ENCODE measurements at regions not wholly inside any gene's neighbourhood (a gene's known extent, or its start where the extent isn't known, plus 50 kb on each side); places are given as distances from the start of the nearest gene placed in this dataset.

DNA sequence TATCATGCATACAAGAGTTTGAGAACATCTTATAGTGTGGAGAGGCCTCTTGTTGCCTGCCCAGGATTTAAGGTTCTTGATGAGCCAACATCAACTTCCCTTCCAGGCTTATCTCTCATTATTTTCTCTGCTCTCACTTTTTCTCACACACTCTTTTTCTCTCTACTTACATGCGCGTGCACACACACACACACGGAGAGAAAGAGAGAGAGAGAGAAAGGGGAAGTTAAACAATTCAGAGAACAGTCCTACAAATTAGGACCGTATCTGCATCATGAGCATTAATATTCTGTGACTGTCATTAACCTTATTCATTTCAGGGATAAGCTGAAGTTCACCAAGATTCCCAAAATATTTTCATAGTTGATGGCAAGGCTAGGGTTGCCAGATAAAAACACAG is 269.0 kb downstream of the ZNF621 start:
- FAIRE-seq (no peak), DNase-seq (ENCODE audit: insufficient read length, low spot score) (no peak)

DNA sequence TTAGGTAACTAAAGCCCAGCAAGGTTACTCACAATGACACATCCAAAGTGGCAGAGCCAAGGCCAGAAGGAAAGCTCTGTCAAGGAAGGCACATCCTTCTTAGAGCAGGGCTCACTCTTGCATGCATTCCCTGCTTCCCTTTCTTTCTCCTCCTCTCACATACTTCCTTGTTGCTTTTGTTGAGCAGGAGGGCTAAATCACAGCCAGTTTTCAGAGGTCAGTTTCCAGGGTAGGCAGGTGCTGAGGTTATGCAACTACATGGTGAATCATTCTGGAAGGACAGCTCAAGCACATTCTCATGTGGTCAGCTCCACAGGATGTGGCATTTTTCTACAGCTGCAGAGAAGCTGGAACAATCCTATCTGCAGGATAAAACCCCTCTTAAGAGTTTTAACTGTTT is 275.6 kb downstream of the ZNF621 start:
- DNase-seq (ENCODE audit: insufficient read length, low spot score) (peak; percentile 40), FAIRE-seq (no peak)

DNA sequence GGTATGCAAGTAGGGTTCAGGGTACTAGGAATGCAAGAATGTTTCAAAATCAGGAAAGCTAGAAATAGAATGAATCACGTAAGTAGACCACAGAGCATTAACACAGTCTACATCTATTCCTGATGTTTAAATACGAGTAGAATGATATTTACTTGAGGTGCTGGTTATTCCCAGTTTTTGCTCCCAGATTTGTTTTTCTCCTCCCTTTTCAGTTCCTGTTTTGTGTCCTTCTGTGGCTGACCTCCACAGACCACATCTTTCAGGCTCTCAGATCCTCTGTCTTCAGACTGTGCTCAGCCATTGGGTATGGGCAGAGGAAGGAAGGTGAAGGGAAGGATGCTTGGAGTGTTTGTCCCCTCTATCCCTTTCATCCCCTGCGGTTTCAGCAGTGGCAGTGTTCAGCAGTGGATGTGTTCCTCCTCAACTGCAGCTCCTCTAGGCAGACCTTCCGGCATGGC is 276.6 kb downstream of the ZNF621 start:
- DNase-seq (ENCODE audit: insufficient read length, low spot score) (no peak), FAIRE-seq (no peak)

DNA sequence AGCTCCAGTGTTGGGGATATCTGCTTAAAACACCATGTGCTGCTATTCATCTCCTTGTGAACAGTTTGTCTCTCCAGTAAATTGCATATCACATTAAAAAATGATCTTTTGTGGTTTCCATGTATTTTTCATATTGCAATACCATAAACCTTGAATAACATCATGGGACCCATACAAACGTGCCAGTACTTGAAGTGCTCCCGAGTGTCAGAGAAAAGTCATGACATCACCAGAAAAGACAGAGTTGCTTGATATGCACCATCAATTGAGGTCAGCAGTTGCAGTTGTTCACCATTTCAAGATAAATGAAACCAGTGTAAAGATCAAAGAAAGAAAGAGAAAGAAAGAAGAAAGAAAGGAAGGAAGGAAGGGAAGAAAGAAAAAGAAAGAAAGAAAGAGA is 278.6 kb downstream of the ZNF621 start:
- FAIRE-seq (no peak), DNase-seq (ENCODE audit: insufficient read length, low spot score) (no peak)

DNA sequence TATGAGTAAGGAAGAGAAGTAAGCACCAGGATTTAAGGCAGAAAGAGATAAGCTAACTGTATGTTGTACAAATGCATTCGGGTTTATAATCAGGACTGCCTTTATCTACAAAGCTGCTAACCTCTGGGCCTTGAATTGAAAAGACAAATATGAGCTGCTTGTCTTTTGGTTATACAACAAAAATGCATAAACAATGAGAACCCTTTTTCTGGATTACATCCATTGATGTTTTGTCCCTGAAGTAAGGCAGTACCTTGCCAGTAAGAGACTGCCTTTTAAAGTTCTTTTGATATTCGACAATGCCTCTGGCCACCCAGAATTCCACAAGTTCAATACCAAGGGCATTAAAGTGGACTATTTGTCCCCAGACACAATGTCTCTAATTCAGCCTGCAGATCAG is 280.7 kb downstream of the ZNF621 start:
- FAIRE-seq (no peak), DNase-seq (ENCODE audit: insufficient read length, low spot score) (no peak)

DNA sequence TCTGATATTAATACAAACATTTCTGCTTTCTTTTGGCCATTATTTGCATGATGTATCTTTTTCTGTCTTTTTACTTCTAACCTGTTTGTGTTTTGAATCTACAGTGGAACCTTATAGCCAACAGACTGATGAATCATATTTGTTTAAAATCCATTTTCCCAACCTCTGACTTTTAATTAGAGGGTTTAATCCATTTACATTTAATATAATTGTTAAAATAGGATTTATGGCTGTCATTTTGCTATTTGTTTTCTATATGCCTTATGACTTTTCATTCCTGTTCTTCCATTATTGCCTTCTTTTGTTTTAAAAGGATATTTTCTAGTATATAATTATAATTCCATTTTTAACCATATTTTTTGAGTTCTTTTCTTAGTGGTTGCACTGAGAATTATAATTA is 286.1 kb downstream of the ZNF621 start:
- no peak for DNase-seq (ENCODE audit: insufficient read length, low spot score)
- FAIRE-seq: no peak

DNA sequence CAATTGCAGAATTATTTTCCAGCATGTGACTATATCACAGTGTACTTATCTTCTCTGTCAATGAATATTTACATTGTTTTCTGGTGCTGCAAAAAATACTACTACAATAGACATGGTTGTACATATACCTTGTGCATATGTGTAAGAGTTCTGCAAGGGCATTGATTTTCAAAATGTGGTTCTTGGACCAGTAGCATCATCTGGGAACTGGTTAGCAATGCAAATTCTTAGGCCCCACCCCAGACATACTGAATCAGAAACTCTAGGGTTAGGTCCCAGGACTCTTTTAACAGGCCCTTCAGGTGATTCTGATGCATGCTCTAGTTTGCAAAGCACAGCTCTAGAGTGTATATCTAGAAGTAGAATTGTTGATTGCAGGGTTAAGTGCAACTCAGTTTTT is 292.3 kb downstream of the ZNF621 start:
- FAIRE-seq (no peak), DNase-seq (ENCODE audit: insufficient read length, low spot score) (no peak)

DNA sequence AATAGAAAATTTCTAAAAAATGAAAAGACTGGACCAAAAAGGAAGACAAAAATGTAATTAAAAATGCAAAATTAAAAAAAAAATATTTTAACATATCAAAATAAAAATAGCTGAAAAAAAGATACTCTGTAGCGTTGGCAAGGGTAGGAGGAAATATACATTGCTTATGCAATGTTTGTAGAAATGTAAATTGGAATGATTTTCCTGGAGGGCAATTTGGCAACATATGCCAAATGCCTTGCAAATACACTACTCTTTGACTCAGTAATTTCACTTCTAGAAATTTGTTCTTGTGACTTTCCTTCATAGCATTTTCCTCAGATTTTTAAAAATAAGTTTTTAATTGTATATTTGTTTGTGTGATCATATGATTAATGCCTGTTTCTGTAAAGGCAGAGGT is 296.6 kb downstream of the ZNF621 start:
- no peak for FAIRE-seq
- DNase-seq (ENCODE audit: insufficient read length, low spot score): no peak

DNA sequence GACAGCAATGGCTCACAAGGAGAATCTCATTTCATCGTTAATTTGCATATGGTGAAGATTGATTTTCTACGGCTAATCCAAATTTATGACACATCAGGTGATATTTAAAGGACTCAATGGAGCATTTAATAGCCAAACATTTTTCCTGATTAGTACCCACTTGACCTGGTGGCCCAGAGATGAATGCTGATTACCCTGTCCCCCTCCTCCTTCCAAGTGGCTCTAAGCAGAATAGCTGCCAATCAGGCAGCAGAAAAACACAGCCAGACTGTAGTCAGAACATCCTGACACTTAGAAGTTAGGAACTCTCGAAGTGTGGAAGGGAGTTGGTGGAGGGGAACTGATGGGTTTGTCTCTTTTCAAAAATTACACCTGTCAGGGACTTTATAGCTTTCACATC is 302.5 kb downstream of the ZNF621 start:
- no peak for DNase-seq (ENCODE audit: insufficient read length, low spot score)
- no peak for FAIRE-seq

DNA sequence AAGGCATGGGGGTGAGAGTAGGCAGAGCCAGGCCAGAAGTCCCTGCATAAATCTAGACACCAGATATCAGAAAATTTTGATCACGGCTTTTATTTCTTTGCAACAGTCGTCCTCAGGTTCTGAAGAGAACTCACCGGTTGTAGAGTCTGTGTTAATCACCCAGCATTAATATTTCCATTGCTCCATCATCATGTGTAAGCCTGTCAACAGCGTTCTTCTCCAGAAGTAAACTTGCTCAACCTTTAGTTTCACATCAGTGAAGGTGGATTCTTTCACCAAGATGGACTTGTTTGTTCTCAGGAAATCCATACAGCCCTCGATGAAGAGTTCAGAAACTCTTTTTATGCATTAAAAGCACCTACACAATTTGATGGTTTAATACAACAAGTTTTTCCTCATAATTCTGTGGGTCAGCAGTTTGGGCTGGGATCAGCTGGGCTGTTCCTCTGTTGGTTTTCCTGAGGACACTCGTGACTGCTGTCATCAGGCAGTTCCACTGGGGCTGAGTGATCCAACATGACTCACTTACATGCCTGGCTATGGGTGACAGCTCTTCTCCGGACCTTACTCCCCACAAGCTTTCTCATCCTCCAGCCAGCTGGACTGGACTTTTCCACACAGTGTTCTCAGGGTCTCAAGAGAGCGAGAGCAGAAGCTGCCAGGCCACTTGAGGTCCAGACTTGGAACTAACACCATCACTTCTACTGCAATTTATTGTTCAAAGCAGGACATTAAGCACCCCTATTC is 303.4 kb downstream of the ZNF621 start:
- FAIRE-seq (no peak), DNase-seq (ENCODE audit: insufficient read length, low spot score) (peak; percentile 6)

DNA sequence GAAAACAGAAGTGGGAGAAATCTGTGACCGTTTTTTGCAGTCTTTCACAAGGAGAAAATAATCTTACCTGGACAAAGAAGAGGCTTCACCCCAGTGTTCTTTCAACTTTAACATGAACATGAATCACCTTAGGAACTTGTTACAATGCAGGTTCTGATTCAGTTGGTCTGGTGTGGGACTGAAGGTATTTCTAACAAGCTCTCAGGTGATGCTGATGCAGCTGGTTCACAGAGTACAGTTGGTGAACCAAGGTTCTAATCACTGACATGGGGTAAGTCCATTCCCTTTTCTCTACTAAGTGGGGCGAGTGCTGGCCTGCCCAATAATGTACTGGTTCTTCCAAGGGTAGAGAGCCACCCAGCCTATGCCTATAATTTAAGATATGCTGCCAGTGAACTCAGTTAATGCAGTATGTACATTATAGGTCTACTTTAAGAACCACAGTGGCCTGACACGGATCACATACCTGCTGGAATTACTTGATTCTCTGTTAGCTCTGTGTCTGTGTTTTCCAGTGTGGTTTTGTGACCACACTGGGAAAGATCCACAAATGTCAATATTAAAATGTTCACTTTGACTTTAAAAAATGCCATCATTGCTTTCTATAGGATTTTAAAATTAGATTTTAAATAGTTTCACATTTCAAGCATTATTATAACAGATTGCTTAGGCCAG is 304.1 kb downstream of the ZNF621 start:
- FAIRE-seq: no peak
- DNase-seq (ENCODE audit: insufficient read length, low spot score): no peak

DNA sequence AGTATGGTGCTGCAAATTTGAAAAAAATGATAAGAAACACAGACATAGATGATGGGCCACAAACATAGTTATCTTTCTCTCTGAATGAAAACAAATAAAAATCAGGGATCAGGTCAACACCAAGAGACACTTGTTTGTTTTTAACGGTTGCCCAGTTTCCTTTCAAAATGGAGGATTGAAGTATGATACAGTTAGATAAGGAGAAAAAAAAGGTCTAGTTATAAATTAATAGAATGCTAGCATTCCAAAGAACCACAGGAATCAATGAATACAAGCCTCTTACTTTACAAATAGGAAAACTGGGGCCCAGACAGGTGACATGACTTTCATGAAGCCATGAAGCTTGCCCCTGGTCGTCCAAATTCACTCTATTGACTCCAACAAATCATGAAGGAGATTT is 305.1 kb downstream of the ZNF621 start:
- FAIRE-seq (no peak), DNase-seq (ENCODE audit: insufficient read length, low spot score) (no peak)

DNA sequence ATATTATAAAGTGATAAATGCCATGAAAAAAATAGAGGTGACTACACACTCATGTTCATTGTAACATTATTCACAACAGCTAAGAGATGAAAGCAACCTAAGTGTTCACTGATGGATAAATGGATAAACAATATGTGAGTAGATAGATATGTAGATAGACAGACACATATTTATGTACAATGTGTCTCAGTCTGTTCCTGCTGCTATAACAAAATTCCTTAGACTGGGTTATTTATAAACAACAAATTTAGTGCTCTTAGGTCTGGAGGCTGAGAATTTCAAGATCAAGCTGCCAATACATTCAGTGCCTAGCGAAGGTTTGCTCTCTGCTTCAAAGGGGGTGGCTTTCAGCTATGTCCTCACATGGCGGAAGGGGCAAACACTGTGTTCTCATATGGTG is 312.5 kb downstream of the ZNF621 start:
- DNase-seq (ENCODE audit: insufficient read length, low spot score): no peak
- FAIRE-seq: no peak

DNA sequence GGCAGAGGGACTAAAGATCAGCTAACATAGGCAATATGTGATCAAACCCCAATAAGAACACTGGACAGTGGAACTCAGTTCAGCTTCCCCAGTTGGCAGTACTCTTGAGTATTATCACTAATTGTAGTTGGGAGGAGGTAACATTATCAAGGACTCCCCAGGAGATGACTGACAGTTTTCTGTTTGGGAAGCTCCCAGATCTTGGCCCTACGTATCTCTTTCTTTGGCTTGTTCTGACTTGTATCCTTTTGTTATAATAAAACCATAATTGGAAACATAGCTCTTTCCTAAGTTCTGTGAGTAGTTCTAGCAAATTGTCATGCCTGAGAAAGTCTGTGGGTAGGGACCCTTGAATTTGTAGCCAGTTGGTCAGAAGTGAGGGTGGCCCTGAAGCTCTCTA is 316.4 kb downstream of the ZNF621 start:
- FAIRE-seq: no peak

DNA sequence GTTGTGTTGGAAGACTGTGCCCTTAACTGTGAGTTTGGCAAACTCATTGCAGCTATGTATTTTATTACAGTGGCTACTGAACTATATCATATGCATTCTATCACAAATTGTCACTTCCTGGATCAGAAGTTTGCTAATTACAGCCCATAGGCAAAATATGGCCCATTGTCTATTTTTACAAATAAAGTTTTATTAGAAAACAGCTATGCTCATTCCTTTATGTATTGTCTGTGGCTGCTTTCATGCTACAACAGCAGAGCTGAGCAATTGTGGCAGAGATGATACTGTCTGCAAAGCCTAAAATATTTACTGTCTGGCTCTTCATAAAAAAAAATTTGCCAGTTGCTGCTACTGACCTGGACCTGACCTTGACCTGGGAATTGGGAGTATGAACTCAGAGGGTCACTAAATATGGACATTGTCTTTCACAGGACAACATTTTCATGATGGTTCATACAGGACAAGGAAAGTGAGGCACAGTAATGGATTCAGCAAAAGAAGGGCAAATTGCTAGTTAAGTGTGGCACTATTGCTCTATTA is 316.9 kb downstream of the ZNF621 start:
- DNase-seq (ENCODE audit: insufficient read length, low spot score) (no peak), FAIRE-seq (no peak)

More for the DNA sequence above, 316.4 kb downstream of the ZNF621 start:
- DNase-seq (ENCODE audit: insufficient read length, low spot score): no peak

DNA sequence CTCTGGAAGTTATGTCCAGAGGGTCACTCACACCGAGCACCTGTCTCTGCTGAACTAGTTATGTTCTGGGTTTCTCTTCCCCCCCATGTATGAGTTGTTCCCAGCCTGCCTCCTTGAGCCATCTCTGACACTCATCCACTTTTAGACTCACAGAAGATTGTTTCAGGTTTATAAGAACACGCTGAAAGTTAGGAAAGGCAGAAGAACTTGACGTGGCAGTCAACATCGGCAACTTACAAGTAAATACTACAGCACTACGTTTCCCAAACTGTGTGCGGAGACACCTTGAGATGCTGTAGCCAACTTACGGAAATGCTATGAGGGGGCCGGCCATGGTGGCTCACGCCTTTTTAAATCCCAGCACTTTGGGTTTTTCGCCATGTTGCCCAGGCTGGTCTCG is 318.0 kb downstream of the ZNF621 start:
- FAIRE-seq: no peak

DNA sequence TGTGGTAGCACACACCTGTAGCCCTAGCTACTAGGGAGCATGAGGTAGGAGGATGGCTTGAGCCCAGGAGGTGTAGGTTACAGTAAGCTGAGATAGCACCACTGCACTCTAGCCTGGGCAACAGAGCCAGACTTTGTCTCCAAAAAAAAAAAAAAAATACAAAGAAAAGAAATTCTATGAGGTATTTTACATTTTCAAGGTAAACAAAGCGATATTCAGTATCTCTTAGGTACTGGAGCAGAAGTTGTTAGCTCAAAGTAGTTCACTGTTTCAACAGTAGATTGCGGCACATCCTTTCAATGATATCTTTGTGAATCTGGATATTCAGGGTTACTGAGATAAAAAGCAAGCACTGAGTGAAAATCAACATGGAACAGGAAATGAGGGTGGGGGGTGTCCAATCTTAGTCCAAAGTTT is 318.5 kb downstream of the ZNF621 start:
- DNase-seq (ENCODE audit: insufficient read length, low spot score): no peak
- FAIRE-seq: no peak

More for the DNA sequence above, 318.0 kb downstream of the ZNF621 start:
- no peak for DNase-seq (ENCODE audit: insufficient read length, low spot score)

DNA sequence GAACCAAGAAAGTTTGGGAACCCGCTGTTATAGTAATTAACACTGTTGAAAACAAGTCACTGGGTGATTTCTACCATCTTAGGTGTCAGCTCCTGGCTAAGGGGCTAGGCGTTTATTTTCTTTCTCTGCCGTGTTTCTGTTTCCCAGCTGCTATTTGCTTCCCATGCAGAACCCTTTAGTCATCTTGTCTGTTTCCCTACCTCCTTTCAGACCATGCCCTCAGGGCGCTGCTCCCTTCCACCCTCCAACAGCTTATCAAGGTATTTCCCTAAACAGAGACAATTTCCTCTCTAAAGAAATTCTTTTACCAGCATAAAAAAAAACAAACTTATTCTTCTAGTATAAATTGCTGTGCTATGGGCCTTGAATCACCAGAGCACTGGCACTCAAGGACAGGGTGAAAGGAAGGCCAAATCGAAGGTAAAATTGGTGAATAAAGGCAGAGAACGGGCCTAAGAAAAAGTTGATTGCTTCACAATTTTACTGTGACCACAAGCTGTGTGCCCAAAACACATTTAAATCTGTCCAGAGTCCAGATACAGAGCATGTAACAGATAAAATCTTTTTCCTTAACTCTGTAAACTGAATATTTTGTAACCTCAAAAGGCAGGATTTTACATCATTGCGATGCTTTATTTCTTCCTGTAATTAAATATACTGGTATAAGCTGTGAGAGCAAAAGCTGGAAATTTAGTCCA is 319.2 kb downstream of the ZNF621 start:
- FAIRE-seq: no peak
- peak; percentile 4 for DNase-seq (ENCODE audit: insufficient read length, low spot score)

DNA sequence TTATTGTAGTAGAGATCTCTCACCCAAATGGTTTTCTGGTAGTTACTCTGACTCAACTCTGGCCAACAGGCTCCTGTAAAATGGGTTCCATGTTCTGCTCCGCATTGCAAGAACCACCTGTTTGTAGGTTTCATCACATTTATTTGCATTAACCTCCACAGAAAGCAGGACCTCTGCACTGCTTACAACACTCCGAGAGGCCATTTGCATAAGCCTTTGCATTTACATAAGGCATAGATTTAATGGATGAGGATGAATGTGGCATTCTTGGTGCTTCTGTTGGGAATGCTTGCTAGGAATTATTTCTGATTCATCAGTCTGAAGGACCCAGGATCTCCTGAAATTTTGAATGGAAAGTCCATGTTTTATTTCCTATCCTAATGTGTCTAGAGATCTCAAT is 320.1 kb downstream of the ZNF621 start:
- no peak for FAIRE-seq
- no peak for DNase-seq (ENCODE audit: insufficient read length, low spot score)

DNA sequence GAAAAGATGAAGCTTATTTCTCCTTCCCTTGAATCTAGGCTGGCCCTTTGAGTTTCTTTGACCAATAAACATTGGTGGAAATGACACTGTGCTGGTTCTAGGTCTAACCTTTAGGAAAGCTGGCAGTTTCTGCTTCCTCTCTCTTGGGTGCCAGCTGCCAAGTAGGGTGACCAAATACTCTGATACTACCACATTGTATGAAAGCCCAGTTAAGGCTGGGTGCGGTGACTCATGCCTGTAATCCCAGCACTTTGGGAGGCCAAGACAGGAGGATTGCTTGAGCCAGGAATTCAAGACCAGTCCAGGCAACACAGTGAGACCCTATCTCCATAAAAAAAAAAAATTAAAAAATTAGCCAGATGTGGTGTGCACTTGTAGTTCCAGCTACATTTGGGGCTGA is 320.7 kb downstream of the ZNF621 start:
- DNase-seq (ENCODE audit: insufficient read length, low spot score) (no peak), FAIRE-seq (no peak)

DNA sequence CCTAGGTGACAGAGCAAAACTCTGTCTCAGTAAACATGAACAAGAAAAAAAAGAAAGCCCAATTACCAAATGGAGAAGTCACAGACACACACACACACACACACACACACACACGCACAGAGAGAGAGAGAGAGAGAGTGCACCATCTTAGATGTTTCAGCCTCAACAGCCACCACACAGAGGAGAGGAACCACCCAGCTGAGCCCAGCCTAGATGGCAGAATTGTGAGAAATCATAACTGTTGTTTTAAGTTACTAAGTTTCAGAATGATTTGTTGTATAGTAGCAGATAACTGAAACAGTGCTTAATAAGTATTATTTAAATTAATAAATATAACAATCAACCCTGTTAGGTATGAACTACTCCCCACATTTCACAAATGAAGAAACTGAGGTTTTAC is 321.2 kb downstream of the ZNF621 start:
- no peak for DNase-seq (ENCODE audit: insufficient read length, low spot score)
- FAIRE-seq: no peak

DNA sequence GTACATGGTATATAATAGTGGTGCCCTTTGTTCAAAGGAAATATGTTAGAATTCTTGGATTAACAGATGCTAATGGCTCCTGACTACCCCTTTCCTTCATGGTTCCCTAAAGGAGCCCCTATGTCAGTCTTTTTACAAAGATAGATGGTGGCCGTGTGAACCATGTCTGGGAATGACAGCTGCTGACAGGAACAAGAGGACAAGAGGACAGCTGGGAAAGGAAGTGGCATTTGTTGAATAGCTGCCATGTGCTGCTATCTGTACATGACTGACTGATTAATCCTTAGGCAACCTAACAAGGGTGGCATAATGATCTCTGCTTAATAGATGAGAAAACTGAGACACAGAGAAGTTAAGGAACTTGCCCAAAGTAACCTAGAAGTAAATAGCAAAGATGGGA is 321.7 kb downstream of the ZNF621 start:
- FAIRE-seq (no peak), DNase-seq (ENCODE audit: insufficient read length, low spot score) (no peak)
